G401 (cell line): ENCODE measurements at regions not wholly inside any gene's neighbourhood (a gene's known extent, or its start where the extent isn't known, plus 50 kb on each side); places are given as distances from the start of the nearest gene placed in this dataset.

Source experiments
- DNase-seq: peaks from one replicate; pipeline ENCODE4 v3.0.0-alpha.2; 2015; ENCODE audit warnings: low spot score
- in situ Hi-C: cut with HindIII; loops from 2 replicates; pipeline ENCODE4 v1.10.0; 2016; ENCODE audit warnings: low sequenced_read_pairs, mixed read lengths

DNA sequence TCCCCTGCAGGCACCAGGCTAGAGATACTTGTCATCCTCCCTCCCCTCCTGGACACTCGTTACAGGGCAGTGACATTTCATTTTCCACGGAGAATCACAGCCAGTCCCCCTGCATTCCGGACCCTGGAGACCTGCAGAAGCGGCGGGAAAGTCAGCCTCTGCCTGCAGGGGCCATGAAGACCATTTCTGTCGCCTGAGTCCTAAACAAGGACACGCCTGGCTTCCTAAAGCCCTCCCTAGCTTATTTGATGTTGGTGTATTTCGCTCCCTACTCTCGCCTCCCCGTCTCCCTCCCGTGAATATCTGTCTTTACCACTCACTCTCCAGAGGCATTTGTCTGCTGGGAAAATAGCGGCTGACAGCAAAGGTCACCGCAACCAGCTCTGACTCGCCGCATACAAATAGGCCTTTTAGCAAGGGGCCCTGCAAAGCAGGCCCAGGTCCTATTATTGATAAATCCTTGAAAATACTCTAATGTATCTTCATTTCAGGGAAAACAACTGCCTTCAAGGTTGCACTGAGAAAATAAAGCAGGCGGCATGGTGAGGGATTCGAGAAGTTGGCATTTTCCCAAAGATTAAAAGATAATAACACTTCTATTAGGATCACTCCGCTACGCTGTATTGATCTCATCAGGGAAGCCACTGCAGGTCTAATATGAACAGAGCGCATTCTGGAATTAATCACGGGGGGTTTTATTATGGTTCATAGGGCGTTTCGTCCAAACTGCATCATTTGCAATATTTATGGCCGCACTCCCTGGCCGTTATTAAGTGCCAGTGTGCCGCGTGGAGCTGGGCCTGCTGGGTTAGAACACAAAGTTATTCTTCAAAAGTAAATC lies 447.1 kb upstream of the CDH5 start:
- no peak for DNase-seq
- in situ Hi-C loops: no loop called here

DNA sequence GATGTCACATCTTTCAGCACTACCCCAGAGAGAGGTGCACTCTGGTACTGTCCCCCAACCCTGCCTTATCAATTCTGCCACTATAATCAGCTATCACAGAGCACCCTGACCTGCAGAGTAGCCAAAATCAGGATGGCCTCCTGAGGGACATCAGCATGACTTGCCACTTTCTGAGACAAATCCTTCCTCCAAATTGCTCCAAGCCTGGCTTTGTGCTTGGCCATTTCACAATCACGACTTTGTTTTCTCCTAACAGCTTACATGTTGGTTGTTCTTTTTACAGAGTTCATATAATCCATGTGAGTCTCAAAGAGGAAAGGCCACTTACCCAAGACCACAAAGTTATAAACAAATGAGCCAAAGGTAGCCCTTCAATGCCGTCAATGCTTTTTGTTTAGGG lies 449.0 kb upstream of the CDH5 start:
- no peak for DNase-seq
- in situ Hi-C loops: no loop called here

- in situ Hi-C loops: no loop called here
- DNase-seq: no peak
Observed at GRCh38 chr16:65916995-65917394, 449.5 kb upstream of the CDH5 start.

DNA sequence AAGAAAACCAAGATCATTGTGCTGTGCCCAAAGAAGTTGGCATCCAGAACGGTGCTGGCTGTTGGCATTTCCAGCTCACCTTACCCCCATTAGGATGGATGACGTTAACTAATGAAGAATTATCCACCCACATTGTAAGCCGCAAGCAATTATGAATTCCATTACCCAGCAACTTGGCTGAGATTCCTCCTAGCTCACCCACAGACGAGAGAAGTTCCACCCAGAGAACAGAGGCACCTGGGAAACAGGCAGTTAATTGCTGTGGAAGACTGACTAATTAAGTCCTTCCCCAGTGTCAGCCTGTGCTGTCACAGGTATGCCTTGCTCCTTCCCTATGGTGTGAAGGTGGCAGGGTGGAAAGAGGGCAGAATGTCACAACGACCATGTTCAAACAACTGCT lies 456.2 kb upstream of the CDH5 start:
- in situ Hi-C loops: no loop called here
- DNase-seq: no peak

DNA sequence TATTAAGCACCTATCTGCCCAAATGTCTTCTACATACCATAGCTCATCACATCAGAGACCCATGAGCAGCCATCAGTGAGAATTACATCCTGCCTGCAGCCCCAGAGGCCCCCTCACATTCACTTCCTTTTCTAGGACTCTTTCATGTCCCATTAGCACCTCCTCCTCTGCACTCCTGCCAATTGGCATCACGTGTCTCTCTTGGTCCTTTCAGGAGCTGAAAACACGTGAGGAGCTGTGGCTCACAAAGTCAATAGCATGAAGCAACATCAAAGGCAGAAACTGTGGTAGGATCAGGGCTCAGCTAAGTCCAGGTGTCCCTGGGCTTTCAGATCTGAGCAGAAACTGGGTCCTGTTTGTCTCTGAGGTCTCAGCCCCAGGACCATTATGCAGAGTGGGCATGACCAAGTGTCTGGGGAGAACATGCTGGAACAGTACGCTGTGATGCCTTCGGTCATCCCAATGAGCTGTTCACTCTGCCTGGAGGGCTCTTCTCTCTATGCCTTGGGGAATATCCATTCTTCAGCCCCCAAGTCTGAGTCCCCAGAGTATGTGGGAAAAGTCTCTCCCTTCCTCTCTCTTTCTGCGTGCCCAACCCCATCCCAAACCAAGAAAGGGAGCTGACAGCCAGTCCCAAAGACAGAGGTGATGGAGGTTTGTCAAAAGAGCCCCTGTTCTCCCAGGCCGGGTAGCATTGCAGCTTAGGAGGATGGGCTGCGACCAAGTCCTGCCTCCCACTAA lies 457.0 kb upstream of the CDH5 start:
- DNase-seq: peak; percentile 6
- in situ Hi-C loops: no loop called here

GRCh38 chr16:65908568-65908967 lies 457.9 kb upstream of the CDH5 start:
- DNase-seq: peak; percentile 92

DNA sequence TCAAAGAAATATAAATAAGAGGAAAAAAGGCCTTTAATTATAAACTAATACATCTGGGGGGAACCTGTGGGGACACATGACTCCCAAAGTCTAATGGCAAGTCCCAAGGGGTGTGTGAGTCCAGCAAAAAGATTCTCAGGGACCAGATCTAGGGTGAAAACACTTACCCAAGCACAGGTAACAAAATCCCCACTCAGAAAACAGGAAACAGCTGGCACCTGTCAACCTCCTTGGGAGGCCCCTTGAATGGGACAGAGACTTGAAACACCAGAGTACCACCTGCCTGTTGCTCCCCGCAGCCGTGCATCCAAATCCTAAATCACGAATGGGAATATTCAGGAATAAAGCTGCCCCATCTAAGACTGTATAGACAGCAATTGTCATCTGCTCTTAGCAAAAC lies 461.2 kb upstream of the CDH5 start:
- no peak for DNase-seq
- in situ Hi-C loops: no loop called here

More at GRCh38 chr16:65908568-65908967, 457.9 kb upstream of the CDH5 start:
- in situ Hi-C loops: no loop called here

DNA sequence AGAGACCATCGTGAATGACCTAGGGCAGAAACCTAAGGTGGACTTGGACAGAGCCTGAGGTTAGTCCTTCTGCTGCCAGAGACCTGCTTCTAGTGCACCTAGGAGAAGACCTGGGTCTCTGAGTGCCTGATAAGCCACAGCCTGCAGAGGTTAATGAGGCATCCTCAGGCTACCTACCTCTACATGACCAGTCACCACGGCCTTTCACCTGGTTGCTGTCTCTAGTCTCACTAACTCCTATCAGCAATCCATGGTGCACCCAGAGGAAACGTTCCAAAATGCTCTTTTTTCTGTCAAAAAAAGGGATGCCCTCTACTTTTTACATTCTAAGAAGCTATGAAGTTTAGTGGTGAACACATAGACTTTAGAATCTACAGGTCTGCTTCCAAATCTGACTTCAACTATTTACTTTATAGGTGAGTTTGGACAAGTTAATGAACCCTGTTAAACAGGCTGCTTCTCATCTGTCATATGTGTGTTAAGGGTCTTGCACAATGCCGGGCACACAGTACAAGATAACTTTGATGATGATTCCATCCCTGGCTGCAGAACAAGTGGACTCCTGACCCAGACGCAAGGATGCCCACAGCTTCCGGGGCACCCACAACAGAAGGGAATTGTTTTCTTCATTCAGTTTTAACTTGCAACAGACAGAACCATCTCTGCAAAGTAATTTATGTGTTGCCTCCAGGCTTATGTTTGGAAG lies 469.9 kb upstream of the CDH5 start:
- in situ Hi-C loops: no loop called here
- no peak for DNase-seq

- in situ Hi-C loops: no loop called here
- DNase-seq: no peak
Observed at GRCh38 chr16:65895906-65896305, 470.6 kb upstream of the CDH5 start.

DNA sequence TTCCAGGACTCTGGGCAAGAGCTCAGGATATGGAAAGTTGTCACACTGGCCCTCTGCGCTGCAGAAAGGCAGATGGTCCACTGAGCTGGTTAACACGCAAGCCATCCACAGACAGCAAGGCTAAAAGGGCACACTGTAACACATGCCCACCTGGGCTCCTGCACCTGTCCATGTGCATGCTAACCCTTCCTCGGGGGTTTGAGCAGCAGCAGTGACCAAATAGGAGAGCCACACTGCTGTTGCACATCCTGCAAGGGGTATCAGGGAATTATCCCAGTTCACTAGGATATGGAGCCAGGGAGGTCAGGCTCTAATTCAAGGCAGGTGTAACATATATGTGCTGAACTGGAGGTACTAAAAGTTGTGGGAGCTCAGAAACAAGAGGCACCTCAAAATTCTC lies 471.0 kb upstream of the CDH5 start:
- in situ Hi-C loops: no loop called here
- DNase-seq: no peak

DNA sequence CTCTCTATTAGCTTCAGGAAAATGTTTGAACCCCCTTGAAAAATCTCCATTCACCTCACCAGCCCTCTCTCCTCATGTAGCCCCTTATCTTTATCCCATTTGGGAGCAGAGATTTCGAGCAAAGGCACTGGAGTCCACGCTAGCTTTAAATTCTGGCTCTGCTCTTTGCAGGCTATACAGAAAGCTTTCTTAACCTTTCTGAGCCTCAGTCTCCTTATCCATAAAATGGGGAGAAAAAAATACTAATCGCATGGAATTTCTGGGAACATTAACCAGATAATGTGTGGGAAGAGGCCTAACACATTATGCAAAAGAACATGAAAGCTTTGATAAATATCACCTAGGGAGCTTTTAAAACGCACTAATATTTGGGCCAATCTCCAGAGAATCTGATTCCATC lies 476.3 kb upstream of the CDH5 start:
- no peak for DNase-seq
- in situ Hi-C loops: no loop called here

DNA sequence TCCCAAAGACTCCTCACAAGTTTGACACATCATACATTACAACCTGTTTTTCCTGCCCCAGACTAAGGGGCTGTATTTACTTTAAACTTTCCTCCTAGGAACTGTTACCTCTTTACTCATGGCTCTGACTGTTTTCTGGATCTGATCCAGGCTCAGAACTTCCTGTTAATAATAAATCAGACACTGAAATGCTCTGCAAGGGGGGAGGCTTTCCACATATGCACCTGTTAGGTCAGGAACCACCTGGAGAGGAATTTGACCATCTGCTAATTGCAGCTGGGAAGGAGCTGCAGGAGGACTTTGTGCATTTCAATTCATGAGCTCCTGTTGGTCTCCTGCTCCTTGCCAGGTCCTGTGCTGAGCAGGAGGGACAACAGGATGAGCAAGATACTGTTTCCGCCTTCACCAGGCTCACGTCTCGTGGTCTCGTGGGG lies 476.9 kb upstream of the CDH5 start:
- in situ Hi-C loops: no loop called here
- DNase-seq: peak; percentile 93

- in situ Hi-C loops: no loop called here
- DNase-seq: peak; percentile 7
Observed at GRCh38 chr16:65888201-65888600, 478.3 kb upstream of the CDH5 start.

DNA sequence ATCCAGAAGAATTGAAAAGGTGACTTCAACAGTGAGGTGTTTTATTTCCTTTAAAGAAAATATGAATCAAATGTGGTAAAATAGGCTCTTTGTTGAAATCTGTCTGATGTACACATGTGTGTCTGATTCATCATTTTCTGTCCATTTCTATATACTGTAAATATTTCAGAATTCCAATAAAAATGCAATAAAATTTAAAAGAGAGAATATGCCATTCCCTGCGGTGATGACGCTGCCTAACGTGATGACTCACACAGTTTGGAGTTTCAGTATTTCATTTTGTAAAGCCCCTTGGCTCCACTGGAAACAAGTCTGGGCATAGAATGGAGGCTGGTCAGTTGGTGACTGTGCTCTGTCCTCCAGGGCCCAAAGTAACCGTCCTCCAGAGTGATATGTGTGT lies 482.5 kb upstream of the CDH5 start:
- no peak for DNase-seq
- in situ Hi-C loops: no loop called here

DNA sequence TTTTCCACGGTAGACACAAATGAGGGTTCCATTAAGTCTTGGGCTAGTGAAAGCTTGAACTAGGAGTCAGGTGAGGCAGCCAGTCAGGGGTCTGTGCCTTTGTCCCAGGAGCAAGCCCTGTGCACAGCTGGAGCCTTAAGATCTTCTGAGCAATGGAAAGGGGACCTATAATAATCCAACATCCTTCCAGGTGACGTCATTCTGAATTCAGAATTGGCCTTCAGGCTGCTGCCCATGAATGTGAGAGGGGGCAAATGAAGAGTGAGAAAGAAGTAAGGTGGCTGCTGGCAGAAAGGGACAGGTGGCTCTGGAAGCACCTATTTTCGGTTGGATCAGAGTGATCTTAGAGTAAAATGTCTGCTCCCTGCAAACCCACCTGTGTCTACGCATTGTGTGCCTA lies 488.1 kb upstream of the CDH5 start:
- in situ Hi-C loops: no loop called here
- DNase-seq: no peak

GRCh38 chr16:65876624-65877023 lies 489.9 kb upstream of the CDH5 start:
- in situ Hi-C loops: no loop called here
- no peak for DNase-seq

GRCh38 chr16:65876056-65876408 lies 490.5 kb upstream of the CDH5 start:
- in situ Hi-C loops: no loop called here
- DNase-seq: no peak

DNA sequence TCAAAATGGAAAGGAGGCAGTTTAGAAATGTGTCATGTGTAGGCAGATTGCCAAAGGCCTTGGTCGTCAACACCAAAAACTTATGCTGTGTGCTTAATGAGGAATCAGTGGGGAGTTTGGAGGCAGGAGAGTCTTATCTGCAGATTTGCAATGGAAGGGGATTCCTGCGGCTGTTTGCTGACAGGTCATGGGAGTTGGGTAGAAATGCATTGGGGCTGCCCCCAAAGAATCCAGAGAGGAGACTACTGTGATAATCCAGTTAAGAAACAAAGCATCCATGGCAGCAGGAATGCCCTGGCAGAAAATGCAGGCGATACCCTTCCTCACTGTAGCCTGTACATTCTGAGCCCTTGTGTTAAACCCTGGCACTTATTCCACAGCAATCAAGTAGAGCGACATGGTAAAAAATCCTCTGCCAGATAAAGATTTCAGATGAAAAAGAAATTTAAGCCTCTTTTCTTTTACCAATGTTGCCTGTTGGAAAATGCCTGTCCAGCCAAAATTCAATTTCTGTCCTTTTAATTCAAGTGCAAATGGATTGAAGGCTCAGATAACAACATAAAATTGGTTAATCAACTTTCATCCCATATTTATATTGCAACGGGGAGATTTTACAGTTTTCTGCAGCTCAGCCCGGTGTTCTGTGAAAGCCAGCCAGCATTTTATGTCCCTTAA lies 491.0 kb upstream of the CDH5 start:
- in situ Hi-C loops: no loop called here
- DNase-seq: no peak

- in situ Hi-C loops: no loop called here
- DNase-seq: peak; percentile 91
Observed at GRCh38 chr16:65869261-65869660, 497.2 kb upstream of the CDH5 start.
